Dedifferentiated amniotic fluid mesenchymal stem cell (primary cell): ENCODE measurements at regions not wholly inside any gene's neighbourhood (a gene's known extent, or its start where the extent isn't known, plus 50 kb on each side); places are given as distances from the start of the nearest gene placed in this dataset.

ENCODE experiments used
- DNase-seq: peaks from one replicate; pipeline ENCODE4 v3.0.0-alpha.2; 2016; ENCODE audit errors: extremely low spot score

GRCh38 chr2:82690757-82691411 lies 1768.2 kb downstream of the SUCLG1 start:
- no peak for DNase-seq

GRCh38 chr2:82675186-82675585 lies 1783.9 kb downstream of the SUCLG1 start:
- DNase-seq: no peak

GRCh38 chr2:82674652-82675051 lies 1784.4 kb downstream of the SUCLG1 start:
- DNase-seq: no peak

- DNase-seq: no peak
These were observed 1791.6 kb downstream of the SUCLG1 start for GRCh38 chr2:82667491-82667890.

- DNase-seq: no peak
These were observed 1793.4 kb downstream of the SUCLG1 start for GRCh38 chr2:82665691-82666090.

- DNase-seq: no peak
These were observed 1802.0 kb downstream of the SUCLG1 start for GRCh38 chr2:82657106-82657505.

GRCh38 chr2:82656420-82656819 lies 1802.7 kb downstream of the SUCLG1 start:
- no peak for DNase-seq

GRCh38 chr2:82652117-82652516 lies 1807.0 kb downstream of the SUCLG1 start:
- DNase-seq: no peak

GRCh38 chr2:82650038-82650437 lies 1809.0 kb downstream of the SUCLG1 start:
- DNase-seq: no peak

GRCh38 chr2:82641598-82642180 lies 1817.4 kb downstream of the SUCLG1 start:
- no peak for DNase-seq

- DNase-seq: no peak
These were observed 1822.6 kb downstream of the SUCLG1 start for GRCh38 chr2:82636402-82637020.

GRCh38 chr2:82599021-82599420 lies 1860.1 kb downstream of the SUCLG1 start:
- no peak for DNase-seq

- DNase-seq: no peak
These were observed 1862.5 kb downstream of the SUCLG1 start for GRCh38 chr2:82596581-82596980.

GRCh38 chr2:82591718-82592117 lies 1867.4 kb downstream of the SUCLG1 start:
- no peak for DNase-seq

- no peak for DNase-seq
These were observed 1882.4 kb downstream of the SUCLG1 start for GRCh38 chr2:82576656-82577055.

GRCh38 chr2:82539280-82539621 lies 1919.8 kb downstream of the SUCLG1 start:
- no peak for DNase-seq

- no peak for DNase-seq
These were observed 1920.3 kb downstream of the SUCLG1 start for GRCh38 chr2:82538590-82539279.

- DNase-seq: no peak
These were observed 1930.8 kb downstream of the SUCLG1 start for GRCh38 chr2:82528288-82528687.

- no peak for DNase-seq
These were observed 1932.0 kb downstream of the SUCLG1 start for GRCh38 chr2:82527124-82527523.

- DNase-seq: no peak
These were observed 1932.8 kb downstream of the SUCLG1 start for GRCh38 chr2:82526277-82526676.

GRCh38 chr2:82525744-82526143 lies 1933.3 kb downstream of the SUCLG1 start:
- no peak for DNase-seq

- no peak for DNase-seq
These were observed 1934.3 kb downstream of the SUCLG1 start for GRCh38 chr2:82524826-82525225.

- DNase-seq: no peak
These were observed 1947.2 kb downstream of the SUCLG1 start for GRCh38 chr2:82511894-82512293.
